ENCODE measurements at regions not wholly inside any gene's neighbourhood (a gene's known extent, or its start where the extent isn't known, plus 50 kb on each side); places are given as distances from the start of the nearest gene placed in this dataset.

DNA sequence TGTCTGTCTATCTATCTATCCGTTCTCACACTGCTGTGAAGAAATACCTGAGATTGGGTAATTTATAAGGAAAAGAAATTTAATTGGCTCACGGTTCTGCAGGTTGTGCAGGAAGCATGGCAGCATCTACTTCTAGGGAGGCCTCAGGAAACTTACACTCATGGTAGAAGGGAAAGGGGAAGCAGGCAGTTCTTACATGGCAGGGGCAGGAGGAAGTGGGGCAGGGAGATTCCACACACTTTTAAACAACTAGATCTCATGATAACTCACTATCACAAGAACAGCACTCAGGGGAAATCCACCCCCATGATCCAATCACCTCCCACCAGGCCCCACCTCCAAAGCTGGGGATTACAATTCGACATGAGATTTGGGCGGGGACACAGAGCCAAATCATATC, 105.3 kb downstream of the SLC10A2 start:
- no peaks in the 10 kb centered on the region for H3K9me3 ChIP-seq (ENCODE audit: control extremely low read depth in 1 of 3, control insufficient read depth in 2 of 3, insufficient read depth in 1 of 3, low read length in 2 of 3)
- 80% methylated on average over 1 of the region's 4 CpGs for WGBS (ENCODE audit: insufficient coverage)
- no peaks in the 10 kb centered on the region for H3K4me1 Mint-ChIP-seq
- no peaks in the 10 kb centered on the region for H4K20me1 ChIP-seq (ENCODE audit: control insufficient read depth, insufficient read depth, low read length, poor library complexity, severe bottlenecking)
- peaks cover 6% of the 10 kb centered on the region for H3K27me3 Mint-ChIP-seq
- no peak for ATAC-seq (ENCODE audit: low read depth)
- H3K4me2 ChIP-seq (replicated peaks; ENCODE audit: low read depth, low read length, poor library complexity, severe bottlenecking): no peak overlapping the region
- H3K9me3 Mint-ChIP-seq (ENCODE audit: insufficient read depth): no peaks in the 10 kb centered on the region
- no peaks in the 10 kb centered on the region for H3K27me3 ChIP-seq (replicated peaks in 1 of 4; ENCODE audit: control extremely low read depth in 1 of 4, control insufficient read depth in 3 of 4, insufficient read depth in 4 of 4, low read length in 3 of 4)
- TF ChIP-seq, protein P1, sequence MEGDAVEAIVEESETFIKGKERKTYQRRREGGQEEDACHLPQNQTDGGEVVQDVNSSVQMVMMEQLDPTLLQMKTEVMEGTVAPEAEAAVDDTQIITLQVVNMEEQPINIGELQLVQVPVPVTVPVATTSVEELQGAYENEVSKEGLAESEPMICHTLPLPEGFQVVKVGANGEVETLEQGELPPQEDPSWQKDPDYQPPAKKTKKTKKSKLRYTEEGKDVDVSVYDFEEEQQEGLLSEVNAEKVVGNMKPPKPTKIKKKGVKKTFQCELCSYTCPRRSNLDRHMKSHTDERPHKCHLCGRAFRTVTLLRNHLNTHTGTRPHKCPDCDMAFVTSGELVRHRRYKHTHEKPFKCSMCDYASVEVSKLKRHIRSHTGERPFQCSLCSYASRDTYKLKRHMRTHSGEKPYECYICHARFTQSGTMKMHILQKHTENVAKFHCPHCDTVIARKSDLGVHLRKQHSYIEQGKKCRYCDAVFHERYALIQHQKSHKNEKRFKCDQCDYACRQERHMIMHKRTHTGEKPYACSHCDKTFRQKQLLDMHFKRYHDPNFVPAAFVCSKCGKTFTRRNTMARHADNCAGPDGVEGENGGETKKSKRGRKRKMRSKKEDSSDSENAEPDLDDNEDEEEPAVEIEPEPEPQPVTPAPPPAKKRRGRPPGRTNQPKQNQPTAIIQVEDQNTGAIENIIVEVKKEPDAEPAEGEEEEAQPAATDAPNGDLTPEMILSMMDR (IDR thresholded peaks at IDR 0.05): no peak
- no peak for TF ChIP-seq EZH2 (IDR thresholded peaks at IDR 0.05; ENCODE audit: borderline replicate concordance, insufficient read depth, low read depth, low read length, poor library complexity, severe bottlenecking)
- H3K9ac ChIP-seq (ENCODE audit: low read length): no peak overlapping the region
- H2AFZ ChIP-seq (ENCODE audit: insufficient read depth, low read depth, low read length, poor library complexity, severe bottlenecking): no peak overlapping the region
- H3K79me2 ChIP-seq (ENCODE audit: control insufficient read depth, insufficient read depth, low read length): no peaks in the 10 kb centered on the region
- ChIA-PET POLR2A (no interaction called here), CTCF (no interaction called here)
- no peak overlapping the region for H3K4me3 Mint-ChIP-seq
- H3K27ac ChIP-seq (ENCODE audit: low read length in 2 of 2): no peak overlapping the region
- H3K4me3 ChIP-seq (ENCODE audit: control extremely low read depth in 1 of 5, extremely low read depth in 1 of 5, insufficient read depth in 1 of 5, low read depth in 2 of 5, low read length in 4 of 5): no peak overlapping the region
- H3K27ac Mint-ChIP-seq: no peak overlapping the region
- H3K4me1 ChIP-seq (ENCODE audit: control insufficient read depth in 2 of 2, insufficient read depth in 2 of 2, low read length in 2 of 2): no peaks in the 10 kb centered on the region
- DNase-seq: peak; percentile 13
- no peaks in the 10 kb centered on the region for H3K36me3 ChIP-seq (replicated peaks in 1 of 2; ENCODE audit: control extremely low read depth in 1 of 2, control insufficient read depth in 1 of 2, extremely low read depth in 1 of 2, insufficient read depth in 2 of 2, low read length in 1 of 2)
- intact Hi-C loops (cut with micrococcal nuclease): no loop called here

DNA sequence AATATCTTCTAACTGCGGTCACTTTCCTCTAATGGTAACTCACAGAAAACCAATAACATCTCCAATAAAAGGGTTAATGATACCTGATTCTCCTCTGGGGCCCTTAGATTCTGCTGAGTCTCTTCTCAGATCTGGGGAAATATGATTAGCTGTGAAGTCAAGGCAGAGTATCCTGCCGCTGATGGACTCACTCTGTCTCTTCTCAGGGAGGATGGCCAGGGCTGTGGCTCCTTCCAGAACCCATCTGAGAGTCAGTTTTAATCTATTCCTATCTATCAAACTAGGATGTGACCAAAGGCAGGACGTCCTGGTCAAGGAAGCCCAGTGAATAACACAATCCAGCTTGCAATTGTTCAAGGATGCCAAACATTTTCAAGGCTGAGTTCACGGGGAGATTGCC, 109.8 kb downstream of the SLC10A2 start:
- ChIA-PET POLR2A (no interaction called here), CTCF (no interaction called here)
- H3K4me2 ChIP-seq (replicated peaks; ENCODE audit: low read depth, low read length, poor library complexity, severe bottlenecking): no peak overlapping the region
- H3K27me3 ChIP-seq (replicated peaks in 1 of 4; ENCODE audit: control extremely low read depth in 1 of 4, control insufficient read depth in 3 of 4, insufficient read depth in 4 of 4, low read length in 3 of 4): no peaks in the 10 kb centered on the region
- no peaks in the 10 kb centered on the region for H3K9me3 ChIP-seq (ENCODE audit: control extremely low read depth in 1 of 3, control insufficient read depth in 2 of 3, insufficient read depth in 1 of 3, low read length in 2 of 3)
- intact Hi-C loops (cut with micrococcal nuclease): no loop called here
- no peaks in the 10 kb centered on the region for H3K36me3 ChIP-seq (replicated peaks in 1 of 2; ENCODE audit: control extremely low read depth in 1 of 2, control insufficient read depth in 1 of 2, extremely low read depth in 1 of 2, insufficient read depth in 2 of 2, low read length in 1 of 2)
- no peak overlapping the region for H2AFZ ChIP-seq (ENCODE audit: insufficient read depth, low read depth, low read length, poor library complexity, severe bottlenecking)
- H3K4me1 ChIP-seq (ENCODE audit: control insufficient read depth in 2 of 2, insufficient read depth in 2 of 2, low read length in 2 of 2): no peaks in the 10 kb centered on the region
- no peaks in the 10 kb centered on the region for H4K20me1 ChIP-seq (ENCODE audit: control insufficient read depth, insufficient read depth, low read length, poor library complexity, severe bottlenecking)
- Mint-ChIP-seq H3K27me3 (no peaks in the 10 kb centered on the region), H3K27ac (no peak overlapping the region), H3K9me3 (ENCODE audit: insufficient read depth) (no peaks in the 10 kb centered on the region), H3K4me3 (no peak overlapping the region), H3K4me1 (no peaks in the 10 kb centered on the region)
- H3K9ac ChIP-seq (ENCODE audit: low read length): no peak overlapping the region
- no peaks in the 10 kb centered on the region for H3K79me2 ChIP-seq (ENCODE audit: control insufficient read depth, insufficient read depth, low read length)
- no peak for TF ChIP-seq EZH2 (IDR thresholded peaks at IDR 0.05; ENCODE audit: borderline replicate concordance, insufficient read depth, low read depth, low read length, poor library complexity, severe bottlenecking)
- 70% methylated on average over 2 of the region's 4 CpGs for WGBS (ENCODE audit: insufficient coverage)
- H3K27ac ChIP-seq (ENCODE audit: low read length in 2 of 2): no peak overlapping the region
- H3K4me3 ChIP-seq (ENCODE audit: control extremely low read depth in 1 of 5, extremely low read depth in 1 of 5, insufficient read depth in 1 of 5, low read depth in 2 of 5, low read length in 4 of 5): no peak overlapping the region
- DNase-seq: no peak
- ATAC-seq (ENCODE audit: low read depth): no peak
